GM12865 (cell line): ENCODE measurements at regions not wholly inside any gene's neighbourhood (a gene's known extent, or its start where the extent isn't known, plus 50 kb on each side); places are given as distances from the start of the nearest gene placed in this dataset.

Source experiments
- DNase-seq: peaks from one replicate; pipeline ENCODE4 v3.0.0; 2010; ENCODE audit warnings: low read depth
- H3K4me3 ChIP-seq: 2 replicates; pipeline ENCODE4 v1.5.1; 2011; ENCODE audit warnings: mild to moderate bottlenecking, low read depth, low read length, control low read depth
- CTCF ChIP-seq: IDR thresholded peaks from 2 replicates; pipeline ENCODE4 v1.5.1; 2011; ENCODE audit warnings: low read length, control low read depth, low read depth, inconsistent platforms; ENCODE audit not compliant: insufficient read depth; ENCODE audit errors: missing control alignments

- DNase-seq, result peak; percentile 61
- TF ChIP-seq CTCF, result no peak
- no peak overlapping the region for H3K4me3 ChIP-seq
Observed at GRCh38 chr2:122737429-122738077, 982.1 kb downstream of the TSN start.

- H3K4me3 ChIP-seq, result no peak overlapping the region
- DNase-seq, result peak; percentile 36
- no peak for TF ChIP-seq CTCF
Observed at GRCh38 chr2:122739732-122740593, 984.5 kb downstream of the TSN start.

- DNase-seq, result no peak
- H3K4me3 ChIP-seq, result no peak overlapping the region
- TF ChIP-seq CTCF, result no peak
Observed at GRCh38 chr2:122740594-122740948, 985.1 kb downstream of the TSN start.

GRCh38 chr2:122741403-122741802, 986.0 kb downstream of the TSN start:
- no peak for TF ChIP-seq CTCF
- no peak for DNase-seq
- no peak overlapping the region for H3K4me3 ChIP-seq

GRCh38 chr2:122743021-122743675, 987.7 kb downstream of the TSN start:
- TF ChIP-seq CTCF, result no peak
- DNase-seq, result no peak
- H3K4me3 ChIP-seq, result no peak overlapping the region

- peak; percentile 24 for DNase-seq
- no peak overlapping the region for H3K4me3 ChIP-seq
- TF ChIP-seq CTCF, result no peak
Observed at GRCh38 chr2:122745603-122746002, 990.2 kb downstream of the TSN start.

- H3K4me3 ChIP-seq, result no peak overlapping the region
- no peak for DNase-seq
- TF ChIP-seq CTCF, result no peak
Observed at GRCh38 chr2:122747670-122748069, 992.2 kb downstream of the TSN start.
